Omental fat pad (tissue), 3 donors: ENCODE measurements at regions not wholly inside any gene's neighbourhood (a gene's known extent, or its start where the extent isn't known, plus 50 kb on each side); places are given as distances from the start of the nearest gene placed in this dataset.

Source experiments
- ATAC-seq: fragments of 150-250 bp; one replicate; pipeline ENCODE4 v1.9.1; 2016; ENCODE audit warnings: mild to moderate bottlenecking, moderate library complexity; ENCODE audit not compliant: low FRiP score
- DNase-seq: peaks from one replicate; pipeline ENCODE4 v3.0.0-alpha.2; 2019; ENCODE audit warnings: low spot score
- TF ChIP-seq, protein P1 (sequence below), 3 donors: fragments of 450-650 bp; IDR thresholded peaks; one replicate each; pipeline ENCODE4 v1.5.1; 2016 to 2017; ENCODE audit warnings: antibody characterized with exemption in 3 of 3, mild to moderate bottlenecking in 3 of 3, moderate library complexity in 2 of 3

DNA sequence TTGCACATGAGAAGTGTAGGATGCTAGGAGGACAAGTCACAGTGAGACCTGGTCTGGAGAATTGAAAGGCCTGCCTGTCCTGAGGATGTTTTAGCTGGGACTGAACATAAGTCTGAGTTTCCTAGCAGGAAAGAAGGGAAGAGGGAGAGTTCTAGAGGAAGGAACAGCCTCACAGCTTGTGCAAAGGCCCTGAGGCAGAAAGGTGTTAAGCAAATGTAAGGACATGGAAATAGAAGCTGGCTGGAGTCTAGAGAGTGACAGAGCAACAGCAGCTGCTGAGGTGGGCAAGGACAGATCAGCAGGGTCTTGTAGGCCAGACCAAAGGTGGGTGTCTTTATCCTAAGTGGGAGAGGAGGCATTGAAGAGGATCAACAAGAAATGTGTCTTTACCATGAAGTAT, 210.9 kb upstream of the E2F8 start:
- ATAC-seq, result no peak
- TF ChIP-seq, protein P1, sequence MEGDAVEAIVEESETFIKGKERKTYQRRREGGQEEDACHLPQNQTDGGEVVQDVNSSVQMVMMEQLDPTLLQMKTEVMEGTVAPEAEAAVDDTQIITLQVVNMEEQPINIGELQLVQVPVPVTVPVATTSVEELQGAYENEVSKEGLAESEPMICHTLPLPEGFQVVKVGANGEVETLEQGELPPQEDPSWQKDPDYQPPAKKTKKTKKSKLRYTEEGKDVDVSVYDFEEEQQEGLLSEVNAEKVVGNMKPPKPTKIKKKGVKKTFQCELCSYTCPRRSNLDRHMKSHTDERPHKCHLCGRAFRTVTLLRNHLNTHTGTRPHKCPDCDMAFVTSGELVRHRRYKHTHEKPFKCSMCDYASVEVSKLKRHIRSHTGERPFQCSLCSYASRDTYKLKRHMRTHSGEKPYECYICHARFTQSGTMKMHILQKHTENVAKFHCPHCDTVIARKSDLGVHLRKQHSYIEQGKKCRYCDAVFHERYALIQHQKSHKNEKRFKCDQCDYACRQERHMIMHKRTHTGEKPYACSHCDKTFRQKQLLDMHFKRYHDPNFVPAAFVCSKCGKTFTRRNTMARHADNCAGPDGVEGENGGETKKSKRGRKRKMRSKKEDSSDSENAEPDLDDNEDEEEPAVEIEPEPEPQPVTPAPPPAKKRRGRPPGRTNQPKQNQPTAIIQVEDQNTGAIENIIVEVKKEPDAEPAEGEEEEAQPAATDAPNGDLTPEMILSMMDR (IDR thresholded peaks at IDR 0.05), result no peak

DNA sequence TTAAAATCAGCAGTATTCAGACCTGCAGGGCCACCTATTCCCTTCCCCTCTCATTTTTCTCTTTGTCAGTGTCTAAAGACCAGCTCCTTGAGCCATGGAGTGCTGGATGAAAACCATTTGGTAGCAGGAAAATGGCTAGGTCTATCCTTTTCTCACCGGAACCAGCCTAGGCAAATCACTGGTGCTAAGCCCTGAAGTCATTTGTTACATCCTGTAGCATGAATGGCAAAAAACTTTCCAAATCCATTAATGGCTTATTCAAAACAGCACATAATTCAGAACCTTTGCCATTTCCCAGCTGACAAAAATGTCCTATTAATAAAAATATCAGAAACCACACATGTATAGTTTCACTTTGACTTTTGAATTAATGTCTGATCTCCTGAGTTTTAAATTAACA, 209.5 kb upstream of the E2F8 start:
- ATAC-seq (no peak), DNase-seq (no peak)
- TF ChIP-seq, protein P1 (IDR thresholded peaks at IDR 0.05), result no peak

More for the DNA sequence above, 210.9 kb upstream of the E2F8 start:
- no peak for DNase-seq

DNA sequence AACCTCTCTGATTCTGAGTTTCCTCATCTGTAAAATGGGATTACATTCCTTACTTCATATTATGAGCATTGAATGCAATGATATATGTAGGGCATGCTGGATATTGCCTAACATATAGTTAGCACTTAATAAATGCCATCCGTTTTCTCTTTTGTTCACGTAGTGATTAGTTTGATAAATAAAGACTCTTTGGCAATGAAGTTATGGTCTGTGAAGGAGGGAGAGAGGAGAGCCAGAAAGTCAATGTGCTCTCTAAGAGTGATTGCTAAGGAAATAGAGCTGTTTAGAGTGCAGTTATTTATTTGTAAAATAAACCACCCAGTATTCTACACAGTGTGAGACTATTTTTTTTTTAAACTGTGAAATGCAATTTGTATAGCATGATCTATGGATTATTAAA, 207.9 kb upstream of the E2F8 start:
- DNase-seq, result no peak
- ATAC-seq, result no peak
- TF ChIP-seq, protein P1 (IDR thresholded peaks at IDR 0.05), result no peak

DNA sequence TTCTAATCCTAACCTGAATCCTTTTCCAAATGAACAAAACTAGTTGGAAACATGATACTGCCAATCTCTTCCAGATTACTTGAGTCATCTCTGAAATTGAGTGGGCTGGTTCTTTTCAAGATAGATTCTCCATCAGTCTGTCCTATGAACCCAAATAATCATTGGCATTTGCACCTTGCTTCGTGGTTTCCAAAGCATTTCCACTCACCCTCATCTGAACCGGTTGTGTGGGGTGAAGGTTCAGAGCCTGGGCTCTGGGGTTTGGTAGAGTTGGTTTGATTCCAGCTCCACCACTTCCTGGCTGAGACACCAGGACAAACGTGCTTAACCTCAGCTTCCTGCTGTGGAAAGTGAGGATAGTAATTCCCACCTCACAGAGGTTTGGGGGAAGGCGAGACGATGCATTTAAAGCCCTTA, 206.4 kb upstream of the E2F8 start:
- TF ChIP-seq, protein P1 (IDR thresholded peaks at IDR 0.05), result no peak
- DNase-seq (no peak), ATAC-seq (peak; percentile 30)

DNA sequence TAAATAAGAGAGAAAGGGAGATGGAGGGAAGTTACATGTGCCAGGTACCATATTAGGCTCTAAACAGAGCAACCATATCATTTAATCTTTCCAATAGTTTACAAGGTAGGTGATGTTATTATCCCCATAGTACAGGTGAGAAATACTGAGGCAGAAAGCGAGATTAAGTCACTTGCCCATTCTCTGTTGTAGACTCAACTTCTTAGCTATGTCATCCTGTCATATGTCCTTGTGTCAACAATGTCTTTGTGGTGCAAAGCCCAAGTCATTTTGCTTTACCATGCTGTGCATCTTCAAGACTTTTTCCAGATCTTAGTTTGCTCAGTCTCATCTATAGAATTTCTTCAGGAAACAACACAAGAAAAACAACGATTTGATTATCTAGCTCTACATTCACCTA, 205.0 kb upstream of the E2F8 start:
- no peak for DNase-seq
- TF ChIP-seq, protein P1 (IDR thresholded peaks at IDR 0.05), result no peak
- ATAC-seq, result no peak

DNA sequence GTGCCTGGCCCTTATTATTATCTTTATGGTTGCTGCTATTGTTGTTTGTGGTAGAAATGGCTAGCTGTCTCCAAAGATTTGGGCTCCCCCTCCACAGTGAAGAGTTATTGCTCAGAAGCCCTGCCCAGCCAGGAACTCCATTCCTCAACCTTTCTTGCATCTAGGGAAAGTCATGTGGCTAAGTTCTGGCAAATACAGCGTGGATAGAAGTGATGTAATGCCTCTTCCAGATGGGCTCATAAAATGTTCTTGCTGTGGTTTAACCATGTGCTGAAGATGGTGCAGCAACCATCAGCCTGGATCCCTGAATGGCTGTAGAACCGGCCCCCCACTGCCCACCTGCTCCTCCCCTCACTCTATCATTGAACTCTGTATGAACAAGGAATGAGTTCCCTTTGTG, 203.5 kb upstream of the E2F8 start:
- ATAC-seq (no peak), DNase-seq (no peak)
- TF ChIP-seq, protein P1 (IDR thresholded peaks at IDR 0.05), result no peak

DNA sequence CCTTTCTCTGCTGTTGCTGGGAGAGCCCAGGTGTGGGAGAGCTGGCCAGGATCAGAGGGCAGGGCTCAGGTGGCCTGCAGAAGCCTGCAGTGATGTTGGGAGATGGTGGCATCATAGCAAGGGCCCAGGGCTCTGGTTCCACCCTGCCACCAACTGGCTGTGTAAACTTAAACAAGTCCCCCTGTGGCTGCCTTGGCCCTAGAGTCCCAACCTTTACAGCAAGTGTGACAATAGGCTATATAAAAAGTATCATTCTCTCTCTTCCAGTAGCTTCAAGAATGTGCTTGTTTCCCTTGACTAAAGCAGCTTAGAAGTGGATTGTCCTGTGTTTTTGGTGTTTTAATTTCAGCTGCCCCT, 201.8 kb upstream of the E2F8 start:
- TF ChIP-seq, protein P1 (IDR thresholded peaks at IDR 0.05), result no peak
- ATAC-seq (no peak), DNase-seq (no peak)
